GM12878 (cell line): ENCODE measurements at regions not wholly inside any gene's neighbourhood (a gene's known extent, or its start where the extent isn't known, plus 50 kb on each side); places are given as distances from the start of the nearest gene placed in this dataset.

Source experiments
- CTCF ChIP-seq, 3 experiments: IDR thresholded peaks in 2 of 3; conservative IDR thresholded peaks in 1 of 3; 2 replicates each; pipeline ENCODE4 v1.5.1; 2011; ENCODE audit warnings: low read depth in 3 of 3, low read length in 3 of 3, mild to moderate bottlenecking in 3 of 3, control low read depth in 2 of 3, moderate library complexity in 2 of 3, inconsistent platforms in 1 of 3, mixed read lengths in 1 of 3; ENCODE audit not compliant: control insufficient read depth in 2 of 3, insufficient read depth in 1 of 3; ENCODE audit errors: extremely low read depth in 1 of 3
- EZH2 ChIP-seq: IDR thresholded peaks from 2 replicates; pipeline ENCODE4 v1.6.1; 2012; ENCODE audit warnings: low read depth, mild to moderate bottlenecking, control low read depth, inconsistent platforms, low read length, borderline replicate concordance; ENCODE audit not compliant: control insufficient read depth
- FOS ChIP-seq: IDR thresholded peaks from 3 replicates; pipeline ENCODE4 v1.6.1; 2011; ENCODE audit warnings: borderline replicate concordance; ENCODE audit not compliant: insufficient read length; ENCODE audit errors: extremely low read depth
- MTA2 ChIP-seq: fragments of 450-650 bp; IDR thresholded peaks from 2 replicates; pipeline ENCODE4 v1.6.1; 2016; ENCODE audit warnings: low read depth, mild to moderate bottlenecking, moderate library complexity
- NRF1 ChIP-seq: conservative IDR thresholded peaks from 2 replicates; pipeline ENCODE4 v1.6.1; 2011; ENCODE audit warnings: mild to moderate bottlenecking, low read depth, low read length, improper control_type of control experiment
- ZBED1 ChIP-seq: IDR thresholded peaks from 2 replicates; pipeline ENCODE4 v1.6.1; 2016; ENCODE audit warnings: borderline replicate concordance

GRCh38 chr3:158958873-158959272 lies 157.0 kb downstream of the MFSD1 start:
- TF ChIP-seq EZH2 (no peak), ZBED1 (no peak), CTCF (IDR thresholded peaks at IDR 0.05 in 2 of 3, conservative IDR thresholded peaks at IDR 0.05 in 1 of 3; ENCODE audit: control insufficient read depth in 2 of 3, extremely low read depth in 1 of 3, insufficient read depth in 1 of 3, low read depth in 3 of 3, low read length in 3 of 3) (no peak), FOS (no peak), MTA2 (no peak), NRF1 (no peak)
